Ishikawa (cell line): ENCODE measurements at regions not wholly inside any gene's neighbourhood (a gene's known extent, or its start where the extent isn't known, plus 50 kb on each side); places are given as distances from the start of the nearest gene placed in this dataset.

Source experiments
- CREB1 ChIP-seq: IDR thresholded peaks from 2 replicates; pipeline ENCODE4 v1.6.1; 2012; ENCODE audit warnings: low read depth
- EGR1 ChIP-seq: IDR thresholded peaks from 2 replicates; pipeline ENCODE4 v1.6.1; 2012
- EP300 ChIP-seq: IDR thresholded peaks from 2 replicates; pipeline ENCODE4 v1.6.1; 2012; ENCODE audit warnings: borderline replicate concordance
- FOXM1 ChIP-seq: IDR thresholded peaks from 2 replicates; pipeline ENCODE4 v1.6.1; 2012; ENCODE audit warnings: low read depth, borderline replicate concordance
- MAX ChIP-seq: IDR thresholded peaks from 2 replicates; pipeline ENCODE4 v1.6.1; 2012
- NFIC ChIP-seq: IDR thresholded peaks from 2 replicates; pipeline ENCODE4 v1.6.1; 2012
- RAD21 ChIP-seq: IDR thresholded peaks from 2 replicates; pipeline ENCODE4 v1.6.1; 2012; ENCODE audit warnings: low read depth
- REST ChIP-seq: IDR thresholded peaks from 2 replicates; pipeline ENCODE4 v1.6.1; 2012; ENCODE audit warnings: low read depth, mild to moderate bottlenecking
- TAF1 ChIP-seq: IDR thresholded peaks from 2 replicates; pipeline ENCODE4 v1.6.1; 2012; ENCODE audit warnings: low read depth, mild to moderate bottlenecking
- TCF12 ChIP-seq: IDR thresholded peaks from 2 replicates; pipeline ENCODE4 v1.6.1; 2012; ENCODE audit warnings: low read depth
- TEAD4 ChIP-seq: IDR thresholded peaks from 2 replicates; pipeline ENCODE4 v1.6.1; 2012
- USF1 ChIP-seq: IDR thresholded peaks from 2 replicates; pipeline ENCODE4 v1.6.1; 2012
- YY1 ChIP-seq: IDR thresholded peaks from 2 replicates; pipeline ENCODE4 v1.6.1; 2012; ENCODE audit warnings: low read depth
- ZBTB7A ChIP-seq: IDR thresholded peaks from 2 replicates; pipeline ENCODE4 v1.6.1; 2012; ENCODE audit warnings: low read depth

- TF ChIP-seq RAD21, result no peak
- no peak for TF ChIP-seq CREB1
- no peak for TF ChIP-seq REST
- no peak for TF ChIP-seq TEAD4
- no peak for TF ChIP-seq EP300
- no peak for TF ChIP-seq NFIC
- no peak for TF ChIP-seq MAX
- no peak for TF ChIP-seq EGR1
- TF ChIP-seq TAF1, result no peak
- no peak for TF ChIP-seq YY1
- TF ChIP-seq ZBTB7A, result no peak
- no peak for TF ChIP-seq FOXM1
- TF ChIP-seq USF1, result no peak
- TF ChIP-seq TCF12, result no peak
These were observed 309.0 kb downstream of the GPAM start for GRCh38 chr10:111874576-111874975.
